ENCODE measurements at regions not wholly inside any gene's neighbourhood (a gene's known extent, or its start where the extent isn't known, plus 50 kb on each side); places are given as distances from the start of the nearest gene placed in this dataset.

GRCh38 chr15:35305946-35306345 is 220.9 kb upstream of the NANOGP8 start:
- Histone ChIP-seq H3K4me1 (peaks cover 9 to 11% of the 10 kb centered on the region in 2 donors), H3K36me3 (no peaks in the 10 kb centered on the region), H3K27me3 (no peaks in the 10 kb centered on the region), H3K4me3 (no peak overlapping the region), H3K27ac (peak overlapping the region in 1 of 2 donors; percentile 48), H3K9me3 (no peaks in the 10 kb centered on the region)
- no peak for TF ChIP-seq CTCF (IDR thresholded peaks at IDR 0.05)
- intact Hi-C loops (cut with DNase I), result no loop called here
- DNase-seq (no peak), ATAC-seq (no peak)

- DNase-seq, result no peak
- Histone ChIP-seq H3K4me3 (no peak overlapping the region), H3K9me3 (no peaks in the 10 kb centered on the region), H3K27ac (no peak overlapping the region), H3K4me1 (peaks cover 9% of the 10 kb centered on the region in 2 donors), H3K27me3 (no peaks in the 10 kb centered on the region), H3K36me3 (no peaks in the 10 kb centered on the region)
- intact Hi-C loops (cut with DNase I), result no loop called here
- no peak for ATAC-seq
- TF ChIP-seq CTCF (IDR thresholded peaks at IDR 0.05), result no peak
Observed at GRCh38 chr15:35305031-35305550, 220.0 kb upstream of the NANOGP8 start.

- no peak for ATAC-seq
- no peak for TF ChIP-seq CTCF (IDR thresholded peaks at IDR 0.05)
- Histone ChIP-seq H3K4me1 (peaks cover 7 to 9% of the 10 kb centered on the region in 2 donors), H3K9me3 (no peaks in the 10 kb centered on the region), H3K27me3 (no peaks in the 10 kb centered on the region), H3K36me3 (no peaks in the 10 kb centered on the region), H3K4me3 (no peak overlapping the region), H3K27ac (no peak overlapping the region)
- intact Hi-C loops (cut with DNase I), result no loop called here
- no peak for DNase-seq
Observed at GRCh38 chr15:35304389-35304788, 219.3 kb upstream of the NANOGP8 start.

GRCh38 chr15:35302334-35302733 is 217.2 kb upstream of the NANOGP8 start:
- H3K4me1 ChIP-seq, result peaks cover 0 to 9% of the 10 kb centered on the region in 2 donors
- H3K27me3 ChIP-seq, result no peaks in the 10 kb centered on the region
- no peak for TF ChIP-seq CTCF (IDR thresholded peaks at IDR 0.05)
- ATAC-seq (no peak), DNase-seq (no peak)
- no peaks in the 10 kb centered on the region for H3K9me3 ChIP-seq
- H3K27ac ChIP-seq, result no peak overlapping the region
- intact Hi-C loops (cut with DNase I), result no loop called here
- H3K36me3 ChIP-seq, result no peaks in the 10 kb centered on the region
- H3K4me3 ChIP-seq, result no peak overlapping the region

GRCh38 chr15:35301088-35301487 is 216.0 kb upstream of the NANOGP8 start:
- Histone ChIP-seq H3K27ac (no peak overlapping the region), H3K4me3 (no peak overlapping the region), H3K36me3 (no peaks in the 10 kb centered on the region), H3K9me3 (no peaks in the 10 kb centered on the region), H3K27me3 (no peaks in the 10 kb centered on the region), H3K4me1 (peaks cover 0 to 4% of the 10 kb centered on the region in 2 donors)
- intact Hi-C loops (cut with DNase I), result no loop called here
- DNase-seq (no peak), ATAC-seq (no peak)
- TF ChIP-seq CTCF (IDR thresholded peaks at IDR 0.05), result no peak

Measured in left lung (tissue), 4 donors.